Gastrocnemius medialis (tissue), 4 donors: ENCODE measurements at regions not wholly inside any gene's neighbourhood (a gene's known extent, or its start where the extent isn't known, plus 50 kb on each side); places are given as distances from the start of the nearest gene placed in this dataset.

Source experiments
- POLR2A ChIP-seq, 2 donors: fragments of 450-650 bp; IDR thresholded peaks; one replicate each; pipeline ENCODE4 v1.6.1; 2017; ENCODE audit warnings: antibody characterized with exemption in 2 of 2, mild to moderate bottlenecking in 2 of 2, moderate library complexity in 2 of 2
- TF ChIP-seq, protein P1 (sequence below), 5 experiments: fragments of 450-650 bp in 3 of 5; fragments of 200-600 bp in 2 of 5; sonication (generic) in 2 of 5; IDR thresholded peaks in 4 of 5; conservative IDR thresholded peaks in 1 of 5; 1 replicate in 4 of 5; 2 replicates in 1 of 5; pipeline ENCODE4 v1.5.1; 2016 to 2019; ENCODE audit warnings: antibody characterized with exemption in 5 of 5, mild to moderate bottlenecking in 3 of 5, moderate library complexity in 3 of 5

DNA sequence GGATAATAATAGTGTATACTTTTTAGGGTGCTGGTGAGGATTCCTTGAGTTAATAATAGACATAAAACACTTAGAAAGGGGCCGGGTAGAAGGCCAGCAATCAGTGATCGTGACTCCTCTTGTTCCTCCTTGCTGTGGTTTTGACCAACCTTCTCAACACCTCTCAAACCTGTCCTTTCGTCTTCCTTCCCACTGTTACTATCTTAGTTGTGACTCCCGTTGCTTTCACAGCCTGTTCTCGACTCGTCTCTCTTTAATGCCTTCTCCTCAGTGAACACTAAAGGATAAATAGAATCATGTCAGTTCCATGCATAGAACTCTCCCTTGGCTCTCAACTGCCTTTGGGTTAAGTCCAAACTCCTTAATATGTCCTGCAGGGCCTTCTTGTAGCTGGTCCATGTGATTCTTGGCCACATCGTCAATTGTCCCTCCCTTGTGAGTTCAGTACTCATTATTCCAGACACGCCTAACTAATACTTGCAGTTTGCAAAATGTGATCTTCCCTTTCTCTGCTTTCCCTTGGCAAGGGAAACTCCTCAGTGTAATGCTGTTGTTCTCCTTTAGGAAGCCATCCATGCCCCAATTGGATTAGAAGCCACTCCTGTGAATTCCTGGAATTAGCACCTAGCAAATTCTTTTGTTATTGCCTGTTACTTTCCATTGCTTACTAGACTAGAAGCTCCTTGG is 164.9 kb downstream of the UTRN start:
- TF ChIP-seq, protein P1, sequence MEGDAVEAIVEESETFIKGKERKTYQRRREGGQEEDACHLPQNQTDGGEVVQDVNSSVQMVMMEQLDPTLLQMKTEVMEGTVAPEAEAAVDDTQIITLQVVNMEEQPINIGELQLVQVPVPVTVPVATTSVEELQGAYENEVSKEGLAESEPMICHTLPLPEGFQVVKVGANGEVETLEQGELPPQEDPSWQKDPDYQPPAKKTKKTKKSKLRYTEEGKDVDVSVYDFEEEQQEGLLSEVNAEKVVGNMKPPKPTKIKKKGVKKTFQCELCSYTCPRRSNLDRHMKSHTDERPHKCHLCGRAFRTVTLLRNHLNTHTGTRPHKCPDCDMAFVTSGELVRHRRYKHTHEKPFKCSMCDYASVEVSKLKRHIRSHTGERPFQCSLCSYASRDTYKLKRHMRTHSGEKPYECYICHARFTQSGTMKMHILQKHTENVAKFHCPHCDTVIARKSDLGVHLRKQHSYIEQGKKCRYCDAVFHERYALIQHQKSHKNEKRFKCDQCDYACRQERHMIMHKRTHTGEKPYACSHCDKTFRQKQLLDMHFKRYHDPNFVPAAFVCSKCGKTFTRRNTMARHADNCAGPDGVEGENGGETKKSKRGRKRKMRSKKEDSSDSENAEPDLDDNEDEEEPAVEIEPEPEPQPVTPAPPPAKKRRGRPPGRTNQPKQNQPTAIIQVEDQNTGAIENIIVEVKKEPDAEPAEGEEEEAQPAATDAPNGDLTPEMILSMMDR (IDR thresholded peaks at IDR 0.05 in 4 of 5, conservative IDR thresholded peaks at IDR 0.05 in 1 of 5) = no peak
- no peak for TF ChIP-seq POLR2A (IDR thresholded peaks at IDR 0.05)
